Activated naive CD4-positive, alpha-beta T cell treated with anti-CD3 and anti-CD28 coated beads, Interleukin-2, amount 10 ng/mL, durations not matched to agents 7 days and 5 days (primary cell): ENCODE measurements at regions not wholly inside any gene's neighbourhood (a gene's known extent, or its start where the extent isn't known, plus 50 kb on each side); places are given as distances from the start of the nearest gene placed in this dataset.

Experiments
- CTCF ChIA-PET: fragments of 350-600 bp; sonication (Branson Sonifier 250); formaldehyde crosslinking; loops from one replicate; lab custom pipeline; 2021; ENCODE audit warnings: antibody characterized with exemption; lab: Charles Lee
- DNase-seq: peaks from one replicate; pipeline ENCODE4 v3.0.0-alpha.2; 2020
- H3K27ac Mint-ChIP-seq: one replicate; pipeline ENCODE4 v1.8.0; 2021; ENCODE audit warnings: mild to moderate bottlenecking, moderate library complexity, mixed read lengths
- H3K27me3 Mint-ChIP-seq: one replicate; pipeline ENCODE4 v1.8.0; 2021; ENCODE audit warnings: mild to moderate bottlenecking, mixed read lengths
- H3K36me3 Mint-ChIP-seq: one replicate; pipeline ENCODE4 v1.8.0; 2021; ENCODE audit warnings: mixed read lengths
- H3K4me1 Mint-ChIP-seq: one replicate; pipeline ENCODE4 v1.8.0; 2021; ENCODE audit warnings: mixed read lengths
- H3K4me3 Mint-ChIP-seq: one replicate; pipeline ENCODE4 v1.8.0; 2021; ENCODE audit warnings: mild to moderate bottlenecking, moderate library complexity, mixed read lengths
- H3K9me3 Mint-ChIP-seq: one replicate; pipeline ENCODE4 v1.8.0; 2021; ENCODE audit warnings: mixed read lengths

GRCh38 chr16:74199066-74199841 is 97.4 kb upstream of the PSMD7 start:
- no peak for DNase-seq
- Mint-ChIP-seq H3K4me3 (no peak overlapping the region), H3K27ac (no peak overlapping the region), H3K27me3 (peaks cover 4% of the 10 kb centered on the region), H3K36me3 (no peaks in the 10 kb centered on the region), H3K9me3 (no peaks in the 10 kb centered on the region), H3K4me1 (no peaks in the 10 kb centered on the region)
- CTCF ChIA-PET = no interaction called here

DNA sequence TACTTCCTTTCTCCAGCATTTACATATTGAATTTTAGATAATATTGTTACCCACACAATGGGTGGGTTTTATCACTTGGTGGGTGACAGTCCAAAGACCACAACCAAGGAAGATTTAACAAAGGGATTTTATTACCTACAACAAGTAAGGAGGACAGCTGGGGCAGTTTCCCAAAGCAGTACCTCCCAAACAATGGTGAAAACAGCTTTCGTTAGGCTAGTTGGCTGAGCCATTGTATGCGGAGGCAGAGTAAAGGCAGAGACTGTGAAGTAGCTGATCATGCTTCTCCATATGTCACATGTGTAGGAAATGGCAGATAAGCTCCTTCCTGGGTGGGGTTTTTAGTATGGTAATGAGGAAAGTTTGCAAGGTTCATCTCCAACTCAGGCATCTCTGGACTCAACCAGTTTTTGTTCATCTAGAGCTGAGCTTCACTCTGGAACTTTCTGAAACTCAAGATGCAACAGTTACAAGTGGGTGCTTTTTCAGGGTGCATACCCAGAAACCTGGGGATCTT is 104.3 kb upstream of the PSMD7 start:
- Mint-ChIP-seq H3K36me3 (no peaks in the 10 kb centered on the region), H3K4me3 (no peak overlapping the region)
- CTCF ChIA-PET = no interaction called here

GRCh38 chr16:74190292-74190691 is 106.3 kb upstream of the PSMD7 start:
- no peaks in the 10 kb centered on the region for H3K4me1 Mint-ChIP-seq
- no peak overlapping the region for H3K27ac Mint-ChIP-seq
- H3K36me3 Mint-ChIP-seq = no peaks in the 10 kb centered on the region
- H3K4me3 Mint-ChIP-seq = no peak overlapping the region
- H3K9me3 Mint-ChIP-seq = no peaks in the 10 kb centered on the region
- CTCF ChIA-PET = no interaction called here
- H3K27me3 Mint-ChIP-seq = peaks cover 5% of the 10 kb centered on the region
- no peak for DNase-seq

More for the DNA sequence above, 104.3 kb upstream of the PSMD7 start:
- Mint-ChIP-seq H3K27me3 (peaks cover 8% of the 10 kb centered on the region), H3K4me1 (no peaks in the 10 kb centered on the region), H3K9me3 (no peaks in the 10 kb centered on the region), H3K27ac (no peak overlapping the region)
- no peak for DNase-seq

DNA sequence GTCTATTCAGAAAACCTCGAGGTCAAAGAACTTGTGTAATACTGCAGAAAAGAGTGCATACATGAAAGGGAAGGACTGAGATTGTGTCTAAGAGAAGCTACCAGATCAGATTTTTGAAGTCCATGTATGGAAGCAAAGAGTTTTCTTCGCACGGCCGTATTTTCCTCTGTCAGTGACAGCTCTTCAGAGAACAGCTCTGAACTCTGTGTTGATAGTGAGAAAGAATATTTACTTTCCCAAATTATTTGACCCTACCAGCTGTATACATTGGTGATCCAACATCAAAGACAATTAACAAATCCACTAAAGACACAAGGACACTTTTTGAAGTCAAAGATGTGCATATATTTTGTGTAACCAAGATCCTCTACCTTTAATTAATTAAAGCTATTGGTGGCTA is 107.8 kb upstream of the PSMD7 start:
- Mint-ChIP-seq H3K4me3 (no peak overlapping the region), H3K36me3 (no peaks in the 10 kb centered on the region), H3K9me3 (no peaks in the 10 kb centered on the region), H3K4me1 (no peaks in the 10 kb centered on the region), H3K27ac (no peak overlapping the region), H3K27me3 (peaks cover 5% of the 10 kb centered on the region)
- CTCF ChIA-PET = no interaction called here
- no peak for DNase-seq

GRCh38 chr16:74186561-74186971 is 110.0 kb upstream of the PSMD7 start:
- Mint-ChIP-seq H3K9me3 (peaks cover 5% of the 10 kb centered on the region), H3K27me3 (peaks cover 5% of the 10 kb centered on the region), H3K4me3 (no peak overlapping the region), H3K36me3 (no peaks in the 10 kb centered on the region), H3K27ac (no peak overlapping the region), H3K4me1 (no peaks in the 10 kb centered on the region)
- DNase-seq = no peak
- CTCF ChIA-PET = interaction anchor here (0.7 kb wide), 1 partner anchor 16 kb away, joined by 6 read pairs; no protein-coding TSS in a partner anchor

- no peaks in the 10 kb centered on the region for H3K36me3 Mint-ChIP-seq
- peaks cover 5% of the 10 kb centered on the region for H3K27me3 Mint-ChIP-seq
- no peaks in the 10 kb centered on the region for H3K4me1 Mint-ChIP-seq
- H3K9me3 Mint-ChIP-seq = peaks cover 5% of the 10 kb centered on the region
- DNase-seq = no peak
- H3K27ac Mint-ChIP-seq = no peak overlapping the region
- CTCF ChIA-PET = no interaction called here
- H3K4me3 Mint-ChIP-seq = no peak overlapping the region
These were observed 111.8 kb upstream of the PSMD7 start for GRCh38 chr16:74184839-74185238.

GRCh38 chr16:74183601-74184360 is 112.8 kb upstream of the PSMD7 start:
- H3K9me3 Mint-ChIP-seq = peaks cover 5% of the 10 kb centered on the region
- DNase-seq = no peak
- CTCF ChIA-PET = no interaction called here

DNA sequence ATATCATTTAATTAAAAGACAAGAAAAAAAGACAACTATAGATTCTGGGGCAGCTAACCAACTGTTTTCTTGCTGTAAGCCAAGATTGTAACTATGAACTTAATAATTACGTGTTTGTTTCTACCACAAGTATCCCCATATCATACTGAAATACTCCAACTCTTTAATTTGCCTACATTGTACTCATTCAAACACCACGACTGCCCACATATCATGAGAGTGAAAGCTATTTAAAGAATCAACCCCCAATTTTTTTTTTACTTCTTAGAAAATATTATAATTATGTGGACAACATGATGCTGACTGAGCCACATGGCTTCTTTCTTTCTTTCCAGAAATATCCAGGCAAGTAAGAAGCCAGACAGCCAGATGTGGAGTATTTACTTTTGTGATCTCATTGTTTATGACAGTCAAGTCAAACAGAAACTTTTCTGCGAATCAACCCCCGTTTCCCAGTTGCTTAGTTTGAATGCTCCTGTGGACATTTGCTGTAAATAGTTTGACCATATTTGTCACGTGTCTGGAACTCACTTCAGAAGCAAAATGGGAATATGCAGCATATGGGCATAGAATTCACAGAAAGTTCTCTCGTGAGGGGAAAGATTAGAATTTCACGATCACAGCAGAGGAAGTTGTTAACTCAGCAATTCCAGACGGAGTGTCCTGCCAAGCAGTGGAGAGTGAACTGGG is 126.8 kb upstream of the PSMD7 start:
- DNase-seq = no peak
- CTCF ChIA-PET = no interaction called here
- no peaks in the 10 kb centered on the region for H3K9me3 Mint-ChIP-seq
- H3K36me3 Mint-ChIP-seq = no peaks in the 10 kb centered on the region
- no peaks in the 10 kb centered on the region for H3K4me1 Mint-ChIP-seq
- no peak overlapping the region for H3K27ac Mint-ChIP-seq
- no peaks in the 10 kb centered on the region for H3K27me3 Mint-ChIP-seq
- H3K4me3 Mint-ChIP-seq = no peak overlapping the region

More at GRCh38 chr16:74183601-74184360, 112.8 kb upstream of the PSMD7 start:
- H3K36me3 Mint-ChIP-seq = no peaks in the 10 kb centered on the region
- no peak overlapping the region for H3K27ac Mint-ChIP-seq
- no peaks in the 10 kb centered on the region for H3K4me1 Mint-ChIP-seq
- no peak overlapping the region for H3K4me3 Mint-ChIP-seq
- peaks cover 5% of the 10 kb centered on the region for H3K27me3 Mint-ChIP-seq

DNA sequence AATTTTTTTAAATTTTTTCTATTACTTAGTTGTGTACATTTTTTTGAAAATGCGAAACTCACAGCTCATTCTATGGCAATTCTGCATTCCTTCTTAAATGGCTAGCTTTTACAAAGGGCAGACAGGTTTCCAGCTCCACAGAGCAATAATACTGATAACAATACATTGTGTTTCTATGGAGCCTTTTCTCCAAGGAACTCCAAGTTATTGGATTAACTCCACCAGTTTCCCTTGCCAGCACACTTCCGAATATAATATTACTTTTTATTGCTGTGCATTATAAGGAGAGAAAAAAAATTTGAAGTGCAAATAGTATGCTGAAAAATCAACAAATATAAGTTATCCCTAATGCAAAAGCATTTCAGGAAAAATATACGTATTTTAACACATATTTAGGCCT is 127.5 kb upstream of the PSMD7 start:
- Mint-ChIP-seq H3K4me3 (no peak overlapping the region), H3K27ac (no peak overlapping the region), H3K36me3 (no peaks in the 10 kb centered on the region), H3K27me3 (no peaks in the 10 kb centered on the region), H3K4me1 (no peaks in the 10 kb centered on the region), H3K9me3 (no peaks in the 10 kb centered on the region)
- CTCF ChIA-PET = no interaction called here
- no peak for DNase-seq

DNA sequence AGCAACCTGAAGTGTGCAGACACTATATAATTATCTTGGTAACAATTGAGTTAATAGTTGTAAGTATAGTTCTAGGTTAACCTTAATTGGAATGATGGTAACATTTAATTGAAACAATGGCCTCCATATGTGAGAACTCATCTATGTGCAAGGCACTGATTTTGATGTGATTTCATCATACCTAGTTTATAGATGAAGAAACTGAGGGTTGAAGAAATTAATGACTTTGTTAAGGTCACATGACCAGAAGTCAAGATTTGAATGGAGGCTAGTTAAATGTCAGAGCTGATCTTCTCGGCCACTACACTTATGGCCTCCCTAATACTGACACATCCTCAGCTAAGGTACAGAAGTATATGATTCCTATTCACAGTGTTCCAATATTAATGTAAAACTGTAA is 128.2 kb upstream of the PSMD7 start:
- CTCF ChIA-PET = no interaction called here
- H3K27ac Mint-ChIP-seq = no peak overlapping the region
- H3K4me3 Mint-ChIP-seq = no peak overlapping the region
- no peaks in the 10 kb centered on the region for H3K4me1 Mint-ChIP-seq
- no peaks in the 10 kb centered on the region for H3K9me3 Mint-ChIP-seq
- H3K27me3 Mint-ChIP-seq = no peaks in the 10 kb centered on the region
- no peak for DNase-seq
- H3K36me3 Mint-ChIP-seq = no peaks in the 10 kb centered on the region

GRCh38 chr16:74166456-74166855 is 130.2 kb upstream of the PSMD7 start:
- Mint-ChIP-seq H3K4me1 (no peaks in the 10 kb centered on the region), H3K36me3 (no peaks in the 10 kb centered on the region)
- CTCF ChIA-PET = no interaction called here

GRCh38 chr16:74165566-74166080 is 131.0 kb upstream of the PSMD7 start:
- Mint-ChIP-seq H3K27ac (no peak overlapping the region), H3K4me1 (no peaks in the 10 kb centered on the region), H3K4me3 (no peak overlapping the region), H3K9me3 (no peaks in the 10 kb centered on the region), H3K36me3 (no peaks in the 10 kb centered on the region), H3K27me3 (no peaks in the 10 kb centered on the region)
- DNase-seq = no peak
- CTCF ChIA-PET = no interaction called here

More at GRCh38 chr16:74166456-74166855, 130.2 kb upstream of the PSMD7 start:
- no peak for DNase-seq
- H3K4me3 Mint-ChIP-seq = no peak overlapping the region
- H3K27me3 Mint-ChIP-seq = no peaks in the 10 kb centered on the region
- H3K9me3 Mint-ChIP-seq = no peaks in the 10 kb centered on the region
- no peak overlapping the region for H3K27ac Mint-ChIP-seq

GRCh38 chr16:74160759-74161158 is 135.9 kb upstream of the PSMD7 start:
- CTCF ChIA-PET = no interaction called here
- DNase-seq = no peak

GRCh38 chr16:74153773-74154172 is 142.8 kb upstream of the PSMD7 start:
- no peak for DNase-seq
- Mint-ChIP-seq H3K4me3 (no peak overlapping the region), H3K4me1 (no peaks in the 10 kb centered on the region), H3K9me3 (no peaks in the 10 kb centered on the region), H3K27me3 (no peaks in the 10 kb centered on the region), H3K36me3 (no peaks in the 10 kb centered on the region), H3K27ac (no peak overlapping the region)
- CTCF ChIA-PET = no interaction called here

More at GRCh38 chr16:74160759-74161158, 135.9 kb upstream of the PSMD7 start:
- Mint-ChIP-seq H3K4me1 (no peaks in the 10 kb centered on the region), H3K9me3 (no peaks in the 10 kb centered on the region), H3K4me3 (no peak overlapping the region), H3K27ac (no peak overlapping the region), H3K27me3 (no peaks in the 10 kb centered on the region), H3K36me3 (no peaks in the 10 kb centered on the region)
